GM13976 (cell line): ENCODE measurements at regions not wholly inside any gene's neighbourhood (a gene's known extent, or its start where the extent isn't known, plus 50 kb on each side); places are given as distances from the start of the nearest gene placed in this dataset.

ENCODE experiments used
- DNase-seq: peaks from one replicate; pipeline ENCODE4 v3.0.0; 2012; ENCODE audit warnings: low spot score
- in situ Hi-C: fragments of 300-500 bp; cut with MboI; formaldehyde crosslinking; loops from one replicate; pipeline ENCODE4 v1.12.0; 2022; ENCODE audit warnings: low sequenced_read_pairs, mixed read lengths, inconsistent platforms; ENCODE audit not compliant: unreplicated experiment
- TF ChIP-seq, protein P1 (sequence below): IDR thresholded peaks from 2 replicates; pipeline ENCODE4 v1.5.1; 2012; ENCODE audit warnings: borderline replicate concordance, mild to moderate bottlenecking; ENCODE audit not compliant: insufficient read depth; ENCODE audit errors: extremely low read depth, missing control alignments, control extremely low read depth

DNA sequence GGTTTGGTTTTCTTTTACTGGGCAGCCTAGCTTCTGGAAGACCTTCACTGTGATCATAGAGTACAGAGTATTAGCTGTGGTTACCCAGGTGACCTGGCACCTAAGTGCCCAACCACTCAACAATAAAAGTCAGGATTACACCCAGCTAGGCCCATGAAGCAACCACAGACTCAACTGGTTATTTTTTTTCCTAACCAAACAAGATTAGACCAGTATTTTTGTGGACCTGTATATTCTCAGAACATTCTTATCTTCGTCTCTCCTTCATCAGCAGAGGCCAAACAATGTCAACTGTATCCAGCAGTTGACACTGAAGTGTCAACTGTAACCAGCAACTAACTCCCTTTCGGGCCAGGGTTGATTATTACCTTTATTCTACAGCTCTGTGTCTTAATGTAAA lies 289.2 kb upstream of the SLC39A10 start:
- no peak for DNase-seq
- TF ChIP-seq, protein P1, sequence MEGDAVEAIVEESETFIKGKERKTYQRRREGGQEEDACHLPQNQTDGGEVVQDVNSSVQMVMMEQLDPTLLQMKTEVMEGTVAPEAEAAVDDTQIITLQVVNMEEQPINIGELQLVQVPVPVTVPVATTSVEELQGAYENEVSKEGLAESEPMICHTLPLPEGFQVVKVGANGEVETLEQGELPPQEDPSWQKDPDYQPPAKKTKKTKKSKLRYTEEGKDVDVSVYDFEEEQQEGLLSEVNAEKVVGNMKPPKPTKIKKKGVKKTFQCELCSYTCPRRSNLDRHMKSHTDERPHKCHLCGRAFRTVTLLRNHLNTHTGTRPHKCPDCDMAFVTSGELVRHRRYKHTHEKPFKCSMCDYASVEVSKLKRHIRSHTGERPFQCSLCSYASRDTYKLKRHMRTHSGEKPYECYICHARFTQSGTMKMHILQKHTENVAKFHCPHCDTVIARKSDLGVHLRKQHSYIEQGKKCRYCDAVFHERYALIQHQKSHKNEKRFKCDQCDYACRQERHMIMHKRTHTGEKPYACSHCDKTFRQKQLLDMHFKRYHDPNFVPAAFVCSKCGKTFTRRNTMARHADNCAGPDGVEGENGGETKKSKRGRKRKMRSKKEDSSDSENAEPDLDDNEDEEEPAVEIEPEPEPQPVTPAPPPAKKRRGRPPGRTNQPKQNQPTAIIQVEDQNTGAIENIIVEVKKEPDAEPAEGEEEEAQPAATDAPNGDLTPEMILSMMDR, result no peak

GRCh38 chr2:195364015-195364965 lies 292.7 kb upstream of the SLC39A10 start:
- in situ Hi-C loops, result no loop called here
- no peak for DNase-seq
- TF ChIP-seq, protein P1, result no peak

More for the DNA sequence above, 289.2 kb upstream of the SLC39A10 start:
- in situ Hi-C loops, result no loop called here

DNA sequence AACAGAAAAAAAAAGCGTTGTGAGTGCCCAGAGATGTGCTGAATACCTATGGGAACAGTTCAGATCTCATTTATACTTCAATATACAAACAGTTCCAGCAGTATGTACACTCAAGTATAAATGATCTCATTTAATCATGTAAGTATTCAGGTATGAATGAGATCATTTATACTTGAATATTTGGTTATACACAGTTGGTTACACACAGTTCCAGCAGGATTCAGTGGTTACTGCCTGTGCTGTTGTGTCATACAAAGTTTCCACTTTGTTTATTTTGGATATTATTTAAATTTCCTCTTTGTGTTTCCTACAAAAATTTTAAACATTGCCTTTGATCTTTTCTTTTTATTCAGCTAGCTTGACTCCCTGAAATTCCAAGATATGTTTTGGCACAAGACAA lies 293.5 kb upstream of the SLC39A10 start:
- in situ Hi-C loops, result no loop called here
- TF ChIP-seq, protein P1, result no peak
- no peak for DNase-seq

- TF ChIP-seq, protein P1, result no peak
- no peak for DNase-seq
- in situ Hi-C loops, result no loop called here
These were observed 296.8 kb upstream of the SLC39A10 start for GRCh38 chr2:195360242-195360641.

DNA sequence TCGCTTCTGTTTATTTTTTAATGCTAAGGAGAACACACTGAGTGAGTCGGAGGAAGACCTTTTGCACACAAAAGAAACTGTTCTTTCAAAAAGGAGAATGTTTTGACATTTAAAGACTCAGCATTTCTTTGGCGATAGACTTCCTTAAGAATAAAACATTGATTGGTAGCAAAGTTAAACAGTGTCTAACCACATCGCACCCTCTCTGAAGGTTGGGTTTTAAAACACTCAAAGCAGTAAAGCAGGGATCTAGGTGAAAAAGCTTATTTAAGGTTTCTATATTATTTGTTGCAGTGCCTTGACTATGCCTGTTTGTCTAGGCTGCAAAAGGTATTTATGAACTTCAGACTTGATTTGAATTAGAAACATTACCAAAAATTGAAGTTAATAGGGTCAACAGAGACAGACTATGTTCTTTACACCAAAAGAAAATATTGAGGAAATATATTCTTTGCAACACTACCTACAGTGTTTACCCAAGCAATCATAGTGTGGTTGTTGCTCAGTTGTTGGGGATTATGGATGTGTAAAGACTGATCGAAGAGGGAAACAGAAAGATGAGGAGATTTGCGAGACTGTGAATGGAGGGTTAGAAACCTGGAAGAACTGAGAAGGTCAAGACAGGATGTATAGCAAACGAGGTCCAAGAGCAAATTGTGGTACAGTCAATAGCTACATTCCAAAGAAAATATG lies 297.8 kb upstream of the SLC39A10 start:
- in situ Hi-C loops, result no loop called here
- TF ChIP-seq, protein P1, result no peak
- no peak for DNase-seq

DNA sequence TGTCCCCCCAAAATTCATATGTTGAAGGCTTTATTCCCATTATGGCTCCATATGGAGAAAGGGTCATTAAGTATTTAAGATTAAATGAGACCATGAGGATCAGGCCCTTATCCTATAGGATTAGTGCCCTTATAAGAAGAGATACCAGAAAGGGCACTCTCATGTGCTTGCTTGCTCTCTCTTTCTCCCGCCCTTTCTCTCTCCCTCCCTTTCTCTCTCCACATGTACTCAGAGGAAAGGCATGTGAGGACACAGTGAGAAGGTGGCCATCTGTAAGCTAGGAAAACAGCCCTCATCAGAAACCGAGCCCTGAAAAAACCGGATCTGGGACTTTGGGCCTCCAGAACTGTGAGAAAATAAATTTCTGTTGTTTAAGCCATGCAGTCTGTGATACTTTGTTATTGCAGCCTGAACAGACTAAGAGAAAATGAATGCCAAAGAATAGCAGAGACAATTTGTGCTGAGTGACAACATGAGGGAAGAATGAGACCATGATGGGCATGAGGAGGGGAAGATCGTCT lies 300.0 kb upstream of the SLC39A10 start:
- no peak for DNase-seq
- in situ Hi-C loops, result no loop called here
- TF ChIP-seq, protein P1, result no peak
